HEK293 (cell line): ENCODE measurements at regions not wholly inside any gene's neighbourhood (a gene's known extent, or its start where the extent isn't known, plus 50 kb on each side); places are given as distances from the start of the nearest gene placed in this dataset.

Experiments used
- CTCF ChIA-PET: fragments of 350-600 bp; formaldehyde crosslinking; extraction: SDS; loops from one replicate; lab custom pipeline; 2021; ENCODE audit warnings: antibody characterized with exemption; lab: Yijun Ruan, JAX
- POLR2A ChIA-PET: fragments of 300-600 bp; formaldehyde crosslinking; extraction: SDS; loops from one replicate; lab custom pipeline; 2020; ENCODE audit warnings: antibody characterized with exemption, inconsistent platforms; lab: Yijun Ruan, JAX
- H3K27ac ChIP-seq: fragments of 200-500 bp; sonication (Bioruptor generic); 2 replicates; pipeline ENCODE4 v1.5.1; 2014; ENCODE audit warnings: low read depth, low read length, control low read depth, inconsistent platforms; ENCODE audit errors: extremely low read depth
- H3K36me3 ChIP-seq, 2 experiments: fragments of 200-500 bp in 1 of 2; sonication (Bioruptor generic) in 1 of 2; 1 replicate in 1 of 2; 2 replicates in 1 of 2; pipeline ENCODE4 v1.5.1; 2014 to 2017; ENCODE audit warnings: inconsistent platforms in 2 of 2, low read length in 2 of 2; ENCODE audit not compliant: control insufficient read depth in 2 of 2, insufficient read depth in 1 of 2
- H3K4me1 ChIP-seq: fragments of 200-500 bp; sonication (Bioruptor generic); 2 replicates; pipeline ENCODE4 v1.5.1; 2014; ENCODE audit warnings: mild to moderate bottlenecking, low read length, inconsistent platforms; ENCODE audit not compliant: control insufficient read depth, insufficient read depth
- H3K4me3 ChIP-seq: 2 replicates; pipeline ENCODE4 v1.5.1; 2011; ENCODE audit warnings: low read depth, mild to moderate bottlenecking, control low read depth, low read length, moderate library complexity
- H3K9me3 ChIP-seq: fragments of 200-500 bp; sonication (Bioruptor generic); 2 replicates; pipeline ENCODE4 v1.5.1; 2014; ENCODE audit warnings: low read depth, low read length, inconsistent platforms; ENCODE audit not compliant: control insufficient read depth, insufficient read depth
- GLIS1 ChIP-seq: fragments of 450-650 bp; formaldehyde crosslinking; IDR thresholded peaks from 2 replicates; pipeline ENCODE4 v1.5.1; 2016; ENCODE audit warnings: missing biosample characterization, missing genetic modification characterization
- GLIS2 ChIP-seq: fragments of 450-650 bp; formaldehyde crosslinking; IDR thresholded peaks from 2 replicates; pipeline ENCODE4 v1.5.1; 2016; ENCODE audit warnings: missing biosample characterization, missing genetic modification characterization
- IKZF3 ChIP-seq: fragments of 450-650 bp; IDR thresholded peaks from 2 replicates; pipeline ENCODE4 v1.5.0; 2018; ENCODE audit warnings: missing biosample characterization, mild to moderate bottlenecking, missing genetic modification characterization, moderate library complexity
- KLF10 ChIP-seq: fragments of 450-650 bp; IDR thresholded peaks from 2 replicates; pipeline ENCODE4 v1.5.1; 2018; ENCODE audit warnings: missing biosample characterization, mild to moderate bottlenecking, missing genetic modification characterization
- MZF1 ChIP-seq: fragments of 450-650 bp; formaldehyde crosslinking; IDR thresholded peaks from 2 replicates; pipeline ENCODE4 v1.5.1; 2017; ENCODE audit warnings: missing biosample characterization, missing genetic modification characterization, borderline replicate concordance
- REPIN1 ChIP-seq: fragments of 450-650 bp; formaldehyde crosslinking; IDR thresholded peaks from 2 replicates; pipeline ENCODE4 v1.5.1; 2017; ENCODE audit warnings: missing biosample characterization, missing genetic modification characterization, low read depth
- SCRT2 ChIP-seq: fragments of 450-650 bp; formaldehyde crosslinking; IDR thresholded peaks from 2 replicates; pipeline ENCODE4 v1.5.1; 2016; ENCODE audit warnings: missing biosample characterization, missing genetic modification characterization
- YY2 ChIP-seq: fragments of 450-650 bp; formaldehyde crosslinking; IDR thresholded peaks from 2 replicates; pipeline ENCODE4 v1.5.1; 2016; ENCODE audit warnings: missing biosample characterization, missing genetic modification characterization
- ZFP37 ChIP-seq: fragments of 450-650 bp; formaldehyde crosslinking; IDR thresholded peaks from 2 replicates; pipeline ENCODE4 v1.5.1; 2016; ENCODE audit warnings: missing biosample characterization, missing genetic modification characterization
- ZNF239 ChIP-seq: fragments of 450-650 bp; formaldehyde crosslinking; IDR thresholded peaks from 2 replicates; pipeline ENCODE4 v1.5.1; 2016; ENCODE audit warnings: missing biosample characterization, missing genetic modification characterization
- ZNF266 ChIP-seq: fragments of 450-650 bp; formaldehyde crosslinking; IDR thresholded peaks from 2 replicates; pipeline ENCODE4 v1.5.1; 2016; ENCODE audit warnings: missing biosample characterization, missing genetic modification characterization, low read depth
- ZNF350 ChIP-seq: fragments of 450-650 bp; formaldehyde crosslinking; IDR thresholded peaks from 2 replicates; pipeline ENCODE4 v1.5.0; 2017; ENCODE audit warnings: missing biosample characterization, mild to moderate bottlenecking, missing genetic modification characterization
- ZNF514 ChIP-seq: fragments of 450-650 bp; formaldehyde crosslinking; IDR thresholded peaks from 2 replicates; pipeline ENCODE4 v1.5.1; 2016; ENCODE audit warnings: missing biosample characterization, missing genetic modification characterization
- ZNF560 ChIP-seq: fragments of 450-650 bp; formaldehyde crosslinking; IDR thresholded peaks from 2 replicates; pipeline ENCODE4 v1.5.1; 2017; ENCODE audit warnings: missing biosample characterization, missing genetic modification characterization, borderline replicate concordance
- ZNF660 ChIP-seq: fragments of 450-650 bp; IDR thresholded peaks from 2 replicates; pipeline ENCODE4 v1.5.1; 2018; ENCODE audit warnings: missing biosample characterization, mild to moderate bottlenecking, missing genetic modification characterization
- ZNF76 ChIP-seq: fragments of 450-650 bp; formaldehyde crosslinking; IDR thresholded peaks from 2 replicates; pipeline ENCODE4; 2016; ENCODE audit warnings: low read depth, missing biosample characterization, missing genetic modification characterization, borderline replicate concordance
- ZNF777 ChIP-seq: fragments of 450-650 bp; formaldehyde crosslinking; IDR thresholded peaks from 2 replicates; pipeline ENCODE4 v1.5.1; 2017; ENCODE audit warnings: missing biosample characterization, missing genetic modification characterization, borderline replicate concordance
- TF ChIP-seq, protein P1 (sequence below): fragments of 450-650 bp; formaldehyde crosslinking; IDR thresholded peaks from 2 replicates; pipeline ENCODE4 v1.5.1; 2016; ENCODE audit warnings: missing biosample characterization, missing genetic modification characterization
- TF ChIP-seq, protein P2 (sequence below): fragments of 450-650 bp; formaldehyde crosslinking; IDR thresholded peaks from 2 replicates; pipeline ENCODE4 v1.5.1; 2016; ENCODE audit warnings: missing biosample characterization, missing genetic modification characterization
- TF ChIP-seq, protein P3 (sequence below): fragments of 450-650 bp; formaldehyde crosslinking; IDR thresholded peaks from 2 replicates; pipeline ENCODE4 v1.5.1; 2017; ENCODE audit warnings: missing biosample characterization, missing genetic modification characterization
- TF ChIP-seq, protein P4 (sequence below): fragments of 450-650 bp; formaldehyde crosslinking; IDR thresholded peaks from 2 replicates; pipeline ENCODE4 v1.5.1; 2016; ENCODE audit warnings: missing biosample characterization, missing genetic modification characterization
- TF ChIP-seq, protein P5 (sequence below): fragments of 450-650 bp; formaldehyde crosslinking; IDR thresholded peaks from 2 replicates; pipeline ENCODE4 v1.5.1; 2016; ENCODE audit warnings: missing biosample characterization, missing genetic modification characterization, low read depth

DNA sequence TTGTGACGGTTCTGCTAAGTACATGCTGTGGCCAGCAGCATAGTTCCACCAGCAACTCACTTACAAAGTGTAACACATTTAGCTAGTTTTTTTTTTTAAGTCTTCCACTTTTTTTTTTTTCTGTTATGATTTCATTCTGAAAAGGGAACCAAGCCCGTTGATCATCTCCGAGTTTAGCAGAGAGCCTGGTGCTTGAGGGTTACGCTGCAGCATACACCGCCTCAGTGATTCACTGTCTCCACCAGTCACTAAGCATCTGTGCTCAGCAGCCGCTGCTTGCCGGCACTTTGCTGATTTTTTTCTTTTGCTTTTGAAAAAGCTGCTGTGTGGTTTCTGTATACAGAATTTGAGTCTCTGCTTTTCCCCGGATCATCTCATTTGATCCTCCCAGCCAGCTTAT lies 194.5 kb upstream of the CDH13 start (continued):
- TF ChIP-seq, protein P1, sequence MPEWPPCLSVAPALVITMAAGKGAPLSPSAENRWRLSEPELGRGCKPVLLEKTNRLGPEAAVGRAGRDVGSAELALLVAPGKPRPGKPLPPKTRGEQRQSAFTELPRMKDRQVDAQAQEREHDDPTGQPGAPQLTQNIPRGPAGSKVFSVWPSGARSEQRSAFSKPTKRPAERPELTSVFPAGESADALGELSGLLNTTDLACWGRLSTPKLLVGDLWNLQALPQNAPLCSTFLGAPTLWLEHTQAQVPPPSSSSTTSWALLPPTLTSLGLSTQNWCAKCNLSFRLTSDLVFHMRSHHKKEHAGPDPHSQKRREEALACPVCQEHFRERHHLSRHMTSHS (tag by site-specific recombination), result no peak
- TF ChIP-seq, protein P2, sequence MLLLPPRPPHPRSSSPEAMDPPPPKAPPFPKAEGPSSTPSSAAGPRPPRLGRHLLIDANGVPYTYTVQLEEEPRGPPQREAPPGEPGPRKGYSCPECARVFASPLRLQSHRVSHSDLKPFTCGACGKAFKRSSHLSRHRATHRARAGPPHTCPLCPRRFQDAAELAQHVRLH (tag by site-specific recombination), result no peak
- TF ChIP-seq, protein P3, sequence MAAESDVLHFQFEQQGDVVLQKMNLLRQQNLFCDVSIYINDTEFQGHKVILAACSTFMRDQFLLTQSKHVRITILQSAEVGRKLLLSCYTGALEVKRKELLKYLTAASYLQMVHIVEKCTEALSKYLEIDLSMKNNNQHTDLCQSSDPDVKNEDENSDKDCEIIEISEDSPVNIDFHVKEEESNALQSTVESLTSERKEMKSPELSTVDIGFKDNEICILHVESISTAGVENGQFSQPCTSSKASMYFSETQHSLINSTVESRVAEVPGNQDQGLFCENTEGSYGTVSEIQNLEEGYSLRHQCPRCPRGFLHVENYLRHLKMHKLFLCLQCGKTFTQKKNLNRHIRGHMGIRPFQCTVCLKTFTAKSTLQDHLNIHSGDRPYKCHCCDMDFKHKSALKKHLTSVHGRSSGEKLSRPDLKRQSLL, result no peak
- TF ChIP-seq ZNF660 (tag by site-specific recombination) (no peak), ZNF514 (no peak)
- TF ChIP-seq, protein P4, sequence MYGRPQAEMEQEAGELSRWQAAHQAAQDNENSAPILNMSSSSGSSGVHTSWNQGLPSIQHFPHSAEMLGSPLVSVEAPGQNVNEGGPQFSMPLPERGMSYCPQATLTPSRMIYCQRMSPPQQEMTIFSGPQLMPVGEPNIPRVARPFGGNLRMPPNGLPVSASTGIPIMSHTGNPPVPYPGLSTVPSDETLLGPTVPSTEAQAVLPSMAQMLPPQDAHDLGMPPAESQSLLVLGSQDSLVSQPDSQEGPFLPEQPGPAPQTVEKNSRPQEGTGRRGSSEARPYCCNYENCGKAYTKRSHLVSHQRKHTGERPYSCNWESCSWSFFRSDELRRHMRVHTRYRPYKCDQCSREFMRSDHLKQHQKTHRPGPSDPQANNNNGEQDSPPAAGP (tag by site-specific recombination), result no peak

DNA sequence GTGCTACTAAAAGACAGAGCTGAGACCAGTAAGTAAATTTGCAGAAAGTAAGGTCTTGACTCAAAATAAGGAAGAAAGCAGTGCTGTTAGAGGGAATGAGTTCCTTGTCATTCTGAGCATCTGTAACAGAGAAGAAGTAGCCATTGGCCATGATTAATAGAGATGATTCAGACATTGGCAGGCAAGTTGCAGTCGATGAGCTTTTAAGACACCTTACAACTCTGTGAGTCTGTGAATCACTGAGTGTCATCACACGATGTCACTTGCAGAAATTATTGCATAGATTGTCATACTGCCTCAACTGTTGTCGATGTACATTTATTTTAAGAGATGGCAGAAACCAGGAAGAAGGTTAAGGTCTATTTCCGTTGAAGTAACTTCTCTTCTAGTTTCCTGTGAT lies 201.1 kb upstream of the CDH13 start:
- H3K9me3 ChIP-seq, result no peaks in the 10 kb centered on the region
- no peak overlapping the region for H3K27ac ChIP-seq
- no peaks in the 10 kb centered on the region for H3K4me1 ChIP-seq
- H3K36me3 ChIP-seq, result no peaks in the 10 kb centered on the region
- CTCF ChIA-PET, result interaction anchor here (0.8 kb wide), 3 partner anchors 14 to 162 kb away, joined by 3 to 4 read pairs (median 3); no protein-coding TSS in a partner anchor
- no peak for TF ChIP-seq ZNF777 (tag by site-specific recombination)
- TF ChIP-seq GLIS2 (tag by site-specific recombination), result no peak
- TF ChIP-seq ZNF266, result no peak
- no peak for TF ChIP-seq YY2 (tag by site-specific recombination)
- TF ChIP-seq ZNF560 (tag by site-specific recombination), result no peak
- TF ChIP-seq KLF10, result no peak
- TF ChIP-seq GLIS1 (tag by site-specific recombination), result no peak
- no peak for TF ChIP-seq ZNF350 (tag by site-specific recombination)
- TF ChIP-seq ZNF239 (tag by site-specific recombination), result no peak
- no peak for TF ChIP-seq ZNF76 (tag by site-specific recombination)
- no peak for TF ChIP-seq SCRT2 (tag by site-specific recombination)
- TF ChIP-seq IKZF3, result no peak
- no peak for TF ChIP-seq MZF1 (tag by site-specific recombination)
- TF ChIP-seq, protein P5, sequence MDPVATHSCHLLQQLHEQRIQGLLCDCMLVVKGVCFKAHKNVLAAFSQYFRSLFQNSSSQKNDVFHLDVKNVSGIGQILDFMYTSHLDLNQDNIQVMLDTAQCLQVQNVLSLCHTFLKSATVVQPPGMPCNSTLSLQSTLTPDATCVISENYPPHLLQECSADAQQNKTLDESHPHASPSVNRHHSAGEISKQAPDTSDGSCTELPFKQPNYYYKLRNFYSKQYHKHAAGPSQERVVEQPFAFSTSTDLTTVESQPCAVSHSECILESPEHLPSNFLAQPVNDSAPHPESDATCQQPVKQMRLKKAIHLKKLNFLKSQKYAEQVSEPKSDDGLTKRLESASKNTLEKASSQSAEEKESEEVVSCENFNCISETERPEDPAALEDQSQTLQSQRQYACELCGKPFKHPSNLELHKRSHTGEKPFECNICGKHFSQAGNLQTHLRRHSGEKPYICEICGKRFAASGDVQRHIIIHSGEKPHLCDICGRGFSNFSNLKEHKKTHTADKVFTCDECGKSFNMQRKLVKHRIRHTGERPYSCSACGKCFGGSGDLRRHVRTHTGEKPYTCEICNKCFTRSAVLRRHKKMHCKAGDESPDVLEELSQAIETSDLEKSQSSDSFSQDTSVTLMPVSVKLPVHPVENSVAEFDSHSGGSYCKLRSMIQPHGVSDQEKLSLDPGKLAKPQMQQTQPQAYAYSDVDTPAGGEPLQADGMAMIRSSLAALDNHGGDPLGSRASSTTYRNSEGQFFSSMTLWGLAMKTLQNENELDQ (tag by site-specific recombination), result no peak
- TF ChIP-seq REPIN1, result no peak
- no peak for TF ChIP-seq ZFP37 (tag by site-specific recombination)
- no peak overlapping the region for H3K4me3 ChIP-seq
- POLR2A ChIA-PET, result no interaction called here
